Mucosa of descending colon (tissue), 3 donors: ENCODE measurements at regions not wholly inside any gene's neighbourhood (a gene's known extent, or its start where the extent isn't known, plus 50 kb on each side); places are given as distances from the start of the nearest gene placed in this dataset.

Experiments
- ATAC-seq: fragments of 200-7000 bp; cut with Tn5 transposase; one replicate; pipeline ENCODE4 v1.9.1; 2020; ENCODE audit warnings: mild to moderate bottlenecking, moderate library complexity
- DNase-seq, 3 donors: peaks; one replicate each; pipeline ENCODE4 v3.0.0-alpha.2; 2020
- H3K36me3 ChIP-seq: fragments of 200-600 bp; one replicate; pipeline ENCODE4 v1.8.0; 2021; ENCODE audit warnings: low read depth, mild to moderate bottlenecking
- H3K4me1 ChIP-seq: fragments of 200-600 bp; one replicate; pipeline ENCODE4 v1.8.0; 2021; ENCODE audit warnings: low read depth, mild to moderate bottlenecking
- H3K4me3 ChIP-seq: fragments of 200-600 bp; one replicate; pipeline ENCODE4 v1.8.0; 2021; ENCODE audit warnings: mild to moderate bottlenecking
- H3K9me3 ChIP-seq: fragments of 200-600 bp; one replicate; pipeline ENCODE4 v1.8.0; 2021; ENCODE audit warnings: mild to moderate bottlenecking
- intact Hi-C, 2 donors: fragments of 100-400 bp; cut with DNase I in 1 of 2; cut with micrococcal nuclease in 1 of 2; formaldehyde crosslinking; loops; one replicate each; pipeline versions ENCODE4 v1.11.0 to v1.11.1; 2022; cut with DNase I, micrococcal nuclease
- TF ChIP-seq, protein P1 (sequence below): fragments of 200-600 bp; IDR thresholded peaks from one replicate; pipeline ENCODE4 v1.8.0; 2022; ENCODE audit warnings: antibody characterized with exemption, mild to moderate bottlenecking
- donor health status: DM: no; HTN: no; CAD: no; lungs with moderate emphysema.
- donor health status: DM: no; HTN: no; CAD: no.
- donor health status: DM: no; HTN: yes; CAD: no.

DNA sequence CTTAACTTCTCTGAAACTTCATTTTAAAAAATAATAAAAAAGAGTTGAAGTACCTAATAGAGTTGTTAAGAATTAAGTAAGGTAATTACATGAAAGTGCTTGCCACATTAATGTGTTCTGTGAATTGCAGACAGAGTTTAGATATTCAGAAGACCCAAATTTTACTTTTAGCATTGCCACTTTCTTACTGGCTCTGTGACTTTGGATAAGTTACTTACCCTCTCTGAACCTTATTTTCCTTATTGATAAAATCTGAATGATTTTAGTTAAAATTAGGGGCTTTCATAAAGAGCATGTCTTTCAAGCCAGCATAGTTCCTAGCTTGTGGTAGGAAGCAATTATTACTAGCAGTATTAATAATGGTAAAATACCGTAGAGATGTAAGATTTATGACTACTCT is 101.2 kb upstream of the CREB1 start:
- no peaks in the 10 kb centered on the region for H3K4me1 ChIP-seq
- no peak for DNase-seq
- no peaks in the 10 kb centered on the region for H3K9me3 ChIP-seq
- no peak overlapping the region for H3K4me3 ChIP-seq
- intact Hi-C loops: no loop called here
- ATAC-seq: no peak
- TF ChIP-seq, protein P1, sequence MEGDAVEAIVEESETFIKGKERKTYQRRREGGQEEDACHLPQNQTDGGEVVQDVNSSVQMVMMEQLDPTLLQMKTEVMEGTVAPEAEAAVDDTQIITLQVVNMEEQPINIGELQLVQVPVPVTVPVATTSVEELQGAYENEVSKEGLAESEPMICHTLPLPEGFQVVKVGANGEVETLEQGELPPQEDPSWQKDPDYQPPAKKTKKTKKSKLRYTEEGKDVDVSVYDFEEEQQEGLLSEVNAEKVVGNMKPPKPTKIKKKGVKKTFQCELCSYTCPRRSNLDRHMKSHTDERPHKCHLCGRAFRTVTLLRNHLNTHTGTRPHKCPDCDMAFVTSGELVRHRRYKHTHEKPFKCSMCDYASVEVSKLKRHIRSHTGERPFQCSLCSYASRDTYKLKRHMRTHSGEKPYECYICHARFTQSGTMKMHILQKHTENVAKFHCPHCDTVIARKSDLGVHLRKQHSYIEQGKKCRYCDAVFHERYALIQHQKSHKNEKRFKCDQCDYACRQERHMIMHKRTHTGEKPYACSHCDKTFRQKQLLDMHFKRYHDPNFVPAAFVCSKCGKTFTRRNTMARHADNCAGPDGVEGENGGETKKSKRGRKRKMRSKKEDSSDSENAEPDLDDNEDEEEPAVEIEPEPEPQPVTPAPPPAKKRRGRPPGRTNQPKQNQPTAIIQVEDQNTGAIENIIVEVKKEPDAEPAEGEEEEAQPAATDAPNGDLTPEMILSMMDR: no peak
- no peaks in the 10 kb centered on the region for H3K36me3 ChIP-seq

DNA sequence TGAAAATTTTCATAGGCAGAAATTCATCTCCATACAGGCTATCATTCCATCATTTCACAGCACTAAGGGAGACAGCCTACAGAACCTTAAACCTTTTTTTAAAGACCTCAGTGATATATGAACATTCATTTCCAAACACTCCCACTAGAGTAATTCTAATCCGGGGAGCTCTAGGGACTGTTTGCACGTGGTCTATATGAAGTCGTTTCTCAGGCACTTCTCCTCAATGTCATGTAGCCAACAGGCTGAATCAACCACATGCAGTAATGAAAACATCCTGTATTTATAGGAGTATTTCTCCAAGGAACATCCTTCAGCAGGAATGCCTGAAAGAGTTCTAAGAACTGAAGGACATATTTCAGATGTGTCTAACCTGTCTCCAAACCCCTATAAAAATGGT is 97.3 kb upstream of the CREB1 start:
- TF ChIP-seq, protein P1: no peak
- intact Hi-C loops: no loop called here
- H3K4me3 ChIP-seq: no peak overlapping the region
- no peak for DNase-seq
- no peaks in the 10 kb centered on the region for H3K9me3 ChIP-seq
- no peak for ATAC-seq
- H3K36me3 ChIP-seq: no peaks in the 10 kb centered on the region
- H3K4me1 ChIP-seq: no peaks in the 10 kb centered on the region

DNA sequence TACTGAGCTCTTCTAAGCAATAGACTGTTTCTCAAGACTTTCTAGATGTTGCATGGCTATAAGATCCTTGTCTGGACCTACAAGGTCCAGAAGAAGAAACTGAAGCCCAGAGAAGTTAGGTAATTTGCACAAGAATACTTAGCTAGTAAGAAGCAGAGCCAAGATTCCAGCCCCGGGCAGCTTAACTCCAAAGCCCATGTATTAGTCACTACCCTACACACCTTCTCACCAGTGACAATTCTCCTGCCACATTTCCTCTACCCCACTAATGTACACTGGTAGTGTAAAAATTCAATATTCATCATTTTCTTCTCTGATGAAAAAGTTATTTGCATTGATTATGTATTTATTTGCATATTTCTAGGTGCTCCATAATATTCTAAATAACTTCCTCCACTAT is 95.5 kb upstream of the CREB1 start:
- intact Hi-C loops: no loop called here
- H3K9me3 ChIP-seq: no peaks in the 10 kb centered on the region
- H3K4me1 ChIP-seq: no peaks in the 10 kb centered on the region
- no peak for ATAC-seq
- no peak overlapping the region for H3K4me3 ChIP-seq
- no peak for DNase-seq
- no peaks in the 10 kb centered on the region for H3K36me3 ChIP-seq
- TF ChIP-seq, protein P1: no peak

DNA sequence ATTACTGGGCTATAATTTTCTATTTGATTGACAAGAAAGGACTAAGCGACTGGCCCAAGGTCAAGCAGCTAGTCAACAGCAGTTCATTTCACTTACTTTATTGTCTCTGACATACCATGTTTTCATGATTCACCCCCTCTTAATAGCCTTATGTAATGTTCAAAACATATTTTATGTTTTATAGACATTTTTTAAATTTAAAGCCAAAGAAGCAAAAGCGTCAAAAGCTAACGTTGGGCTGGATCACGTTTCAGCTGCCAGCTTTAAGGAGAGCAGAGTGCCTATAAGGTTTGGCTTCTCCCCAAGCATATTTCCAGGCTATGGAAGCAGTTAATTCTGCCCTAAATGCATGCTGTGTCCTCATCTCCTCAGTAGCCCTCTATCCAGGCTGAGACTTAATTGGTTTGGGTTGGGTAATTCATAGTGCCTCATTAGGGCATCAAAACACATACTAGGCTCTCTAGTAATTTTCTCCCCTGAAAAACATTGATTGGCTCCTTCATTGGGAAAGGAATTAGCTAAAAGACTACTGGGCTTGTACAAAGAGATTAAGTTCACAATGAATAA is 94.8 kb upstream of the CREB1 start:
- TF ChIP-seq, protein P1: no peak
- Histone ChIP-seq H3K4me3 (no peak overlapping the region), H3K9me3 (no peaks in the 10 kb centered on the region), H3K4me1 (no peaks in the 10 kb centered on the region), H3K36me3 (no peaks in the 10 kb centered on the region)
- intact Hi-C loops: no loop called here
- ATAC-seq (no peak), DNase-seq (no peak)

DNA sequence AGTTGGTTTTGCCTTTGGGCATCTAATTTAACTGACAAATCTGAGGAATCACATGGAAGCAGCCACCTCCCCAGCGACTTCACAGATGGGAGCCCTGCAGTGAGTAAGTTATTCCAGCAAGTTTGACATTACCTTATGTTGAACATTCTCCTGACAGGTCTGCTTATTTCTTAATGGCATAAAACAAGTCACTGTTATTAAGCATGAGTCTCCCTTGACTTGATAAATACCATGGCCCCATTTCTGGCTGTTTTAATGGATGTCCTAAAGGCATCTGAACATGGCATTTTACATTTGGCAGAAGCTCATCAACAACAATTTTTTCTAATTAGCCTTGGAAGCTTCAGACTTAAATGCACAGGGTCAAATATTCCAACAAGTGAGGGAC is 92.6 kb upstream of the CREB1 start:
- H3K4me3 ChIP-seq: no peak overlapping the region
- no peaks in the 10 kb centered on the region for H3K4me1 ChIP-seq
- no peak for DNase-seq

More for the DNA sequence above, 92.6 kb upstream of the CREB1 start:
- no peaks in the 10 kb centered on the region for H3K36me3 ChIP-seq
- no peak for ATAC-seq
- intact Hi-C loops: no loop called here
- no peaks in the 10 kb centered on the region for H3K9me3 ChIP-seq
- TF ChIP-seq, protein P1: no peak
